ENCODE measurements at regions not wholly inside any gene's neighbourhood (a gene's known extent, or its start where the extent isn't known, plus 50 kb on each side); places are given as distances from the start of the nearest gene placed in this dataset.

- TF ChIP-seq, protein P1, sequence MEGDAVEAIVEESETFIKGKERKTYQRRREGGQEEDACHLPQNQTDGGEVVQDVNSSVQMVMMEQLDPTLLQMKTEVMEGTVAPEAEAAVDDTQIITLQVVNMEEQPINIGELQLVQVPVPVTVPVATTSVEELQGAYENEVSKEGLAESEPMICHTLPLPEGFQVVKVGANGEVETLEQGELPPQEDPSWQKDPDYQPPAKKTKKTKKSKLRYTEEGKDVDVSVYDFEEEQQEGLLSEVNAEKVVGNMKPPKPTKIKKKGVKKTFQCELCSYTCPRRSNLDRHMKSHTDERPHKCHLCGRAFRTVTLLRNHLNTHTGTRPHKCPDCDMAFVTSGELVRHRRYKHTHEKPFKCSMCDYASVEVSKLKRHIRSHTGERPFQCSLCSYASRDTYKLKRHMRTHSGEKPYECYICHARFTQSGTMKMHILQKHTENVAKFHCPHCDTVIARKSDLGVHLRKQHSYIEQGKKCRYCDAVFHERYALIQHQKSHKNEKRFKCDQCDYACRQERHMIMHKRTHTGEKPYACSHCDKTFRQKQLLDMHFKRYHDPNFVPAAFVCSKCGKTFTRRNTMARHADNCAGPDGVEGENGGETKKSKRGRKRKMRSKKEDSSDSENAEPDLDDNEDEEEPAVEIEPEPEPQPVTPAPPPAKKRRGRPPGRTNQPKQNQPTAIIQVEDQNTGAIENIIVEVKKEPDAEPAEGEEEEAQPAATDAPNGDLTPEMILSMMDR (IDR thresholded peaks at IDR 0.05; ENCODE audit: insufficient read depth, low read length, poor library complexity, severe bottlenecking) = no peak
- no peak for TF ChIP-seq EZH2phosphoT487 (conservative IDR thresholded peaks at IDR 0.05; ENCODE audit: low read length)
Measured at GRCh38 chr7:85449478-85449877, 262.6 kb upstream of the SEMA3D start.

Measured in SU-DHL-6 (cell line).